ENCODE measurements at regions not wholly inside any gene's neighbourhood (a gene's known extent, or its start where the extent isn't known, plus 50 kb on each side); places are given as distances from the start of the nearest gene placed in this dataset.

DNA sequence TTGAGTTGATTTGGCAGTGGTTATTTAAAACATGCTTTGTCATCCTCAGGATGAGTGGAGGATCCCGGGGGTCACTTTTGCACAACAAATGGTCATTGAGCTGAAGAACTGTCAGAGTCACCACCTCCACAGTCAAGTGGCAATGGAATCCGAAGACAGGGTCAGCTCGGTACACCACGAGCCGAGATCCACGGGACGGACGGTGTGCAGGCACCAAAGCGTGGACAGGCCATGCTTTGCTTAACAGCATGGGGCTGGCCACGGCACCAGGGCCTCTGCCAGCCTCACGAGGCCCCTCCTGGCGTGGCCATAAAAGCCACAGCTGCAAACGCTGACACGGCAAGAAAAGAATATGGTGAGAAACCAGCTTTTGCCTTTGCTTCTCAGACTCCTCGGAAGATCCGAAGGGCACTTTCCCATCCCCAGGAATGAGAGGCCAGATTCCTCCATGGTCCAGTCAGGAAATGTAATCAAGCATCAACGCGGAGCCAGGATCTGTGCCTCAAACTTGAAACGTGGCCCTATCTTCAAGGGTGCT lies 152.2 kb upstream of the DIO3 start:
- peaks cover 0 to 21% (median 5%) of the 10 kb centered on the region in 7 donors for H3K27me3 ChIP-seq
- no peaks in the 10 kb centered on the region for H3K9me3 ChIP-seq
- H3K36me3 ChIP-seq, result no peaks in the 10 kb centered on the region
- H3K27ac ChIP-seq, result no peak overlapping the region
- ATAC-seq (no peak), DNase-seq (no peak)
- intact Hi-C loops (cut with DNase I), result no loop called here
- no peak for TF ChIP-seq CTCF (IDR thresholded peaks at IDR 0.05)
- no peak overlapping the region for H3K4me3 ChIP-seq
- WGBS, 2 donors, result 88 to 91% methylated on average over 19 of the region's 19 CpGs
- H3K4me1 ChIP-seq, result peaks cover 0 to 5% (median 0%) of the 10 kb centered on the region in 9 donors

GRCh38 chr14:101410126-101410525 lies 151.2 kb upstream of the DIO3 start:
- TF ChIP-seq CTCF (IDR thresholded peaks at IDR 0.05), result no peak
- Histone ChIP-seq H3K36me3 (no peaks in the 10 kb centered on the region), H3K4me3 (no peak overlapping the region), H3K9me3 (no peaks in the 10 kb centered on the region), H3K4me1 (peaks cover 0 to 3% (median 0%) of the 10 kb centered on the region in 9 donors), H3K27ac (no peak overlapping the region), H3K27me3 (peaks cover 0 to 28% (median 6%) of the 10 kb centered on the region in 7 donors)
- ATAC-seq, result no peak
- no peak for DNase-seq
- 37 to 47% methylated on average over 5 of the region's 5 CpGs for WGBS, 2 donors
- intact Hi-C loops (cut with DNase I), result no loop called here

GRCh38 chr14:101411151-101411550 lies 150.1 kb upstream of the DIO3 start:
- no peak overlapping the region for H3K27ac ChIP-seq
- no peak for ATAC-seq
- 93 to 96% methylated on average over 9 of the region's 9 CpGs for WGBS, 2 donors
- H3K36me3 ChIP-seq, result no peaks in the 10 kb centered on the region
- no peak for TF ChIP-seq CTCF (IDR thresholded peaks at IDR 0.05)
- intact Hi-C loops (cut with DNase I), result no loop called here
- no peak for DNase-seq
- peaks cover 0 to 31% (median 7%) of the 10 kb centered on the region in 7 donors for H3K27me3 ChIP-seq
- H3K4me3 ChIP-seq, result no peak overlapping the region
- no peaks in the 10 kb centered on the region for H3K9me3 ChIP-seq
- H3K4me1 ChIP-seq, result no peaks in the 10 kb centered on the region

GRCh38 chr14:101411779-101412178 lies 149.5 kb upstream of the DIO3 start:
- peaks cover 0 to 38% (median 13%) of the 10 kb centered on the region in 7 donors for H3K27me3 ChIP-seq
- intact Hi-C loops (cut with DNase I), result no loop called here
- H3K36me3 ChIP-seq, result no peaks in the 10 kb centered on the region
- H3K4me1 ChIP-seq, result no peaks in the 10 kb centered on the region
- ATAC-seq, result no peak
- 91 to 93% methylated on average over 10 of the region's 10 CpGs for WGBS, 2 donors
- no peak for DNase-seq
- no peaks in the 10 kb centered on the region for H3K9me3 ChIP-seq
- TF ChIP-seq CTCF (IDR thresholded peaks at IDR 0.05), result no peak
- no peak overlapping the region for H3K4me3 ChIP-seq
- H3K27ac ChIP-seq, result no peak overlapping the region
